GM18498 (cell line): ENCODE measurements at regions not wholly inside any gene's neighbourhood (a gene's known extent, or its start where the extent isn't known, plus 50 kb on each side); places are given as distances from the start of the nearest gene placed in this dataset.

Experiments
- ATAC-seq: cut with Tn5 transposase; IDR thresholded peaks from one replicate; pipeline ENCODE4 v1.9.1; 2021; ENCODE audit warnings: mild to moderate bottlenecking, moderate library complexity; ENCODE audit not compliant: unreplicated experiment

DNA sequence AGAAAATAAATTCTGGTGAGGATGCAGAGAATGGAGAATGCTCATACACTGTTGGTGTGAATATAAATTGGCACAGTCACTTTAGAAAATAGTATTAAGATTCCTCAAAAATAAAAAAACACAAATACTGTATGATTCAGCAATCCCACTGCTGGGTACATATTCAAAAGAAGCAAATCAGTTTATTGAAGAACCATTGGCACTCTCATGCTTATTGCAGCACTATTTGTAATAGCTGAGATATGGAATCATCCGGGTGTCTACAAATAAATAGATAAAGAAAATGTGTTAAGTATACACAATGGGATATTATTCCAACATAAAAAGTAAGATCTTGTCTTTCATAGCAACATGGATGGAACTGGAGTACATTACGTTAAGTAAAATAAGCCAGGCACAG is 579.4 kb upstream of the SEL1L start:
- ATAC-seq = no peak

DNA sequence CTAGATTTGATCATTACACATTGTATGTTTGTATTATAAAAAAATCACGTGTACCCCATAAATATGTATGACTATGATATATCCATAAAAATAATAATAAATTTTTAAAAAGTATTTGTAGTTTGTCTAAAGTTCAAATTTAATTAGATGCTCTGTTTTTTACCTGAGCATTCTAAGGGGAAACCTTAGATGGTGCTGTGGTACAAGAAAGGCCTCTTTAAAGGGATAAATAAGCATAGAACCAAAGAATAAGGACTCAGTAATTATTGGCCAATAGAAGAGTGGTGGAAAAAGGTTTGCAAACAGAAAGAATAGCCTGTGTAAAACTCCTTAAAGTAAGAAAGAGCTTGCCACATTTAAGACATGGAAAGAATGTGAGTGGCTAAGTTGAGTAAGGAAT is 580.1 kb upstream of the SEL1L start:
- ATAC-seq = no peak

DNA sequence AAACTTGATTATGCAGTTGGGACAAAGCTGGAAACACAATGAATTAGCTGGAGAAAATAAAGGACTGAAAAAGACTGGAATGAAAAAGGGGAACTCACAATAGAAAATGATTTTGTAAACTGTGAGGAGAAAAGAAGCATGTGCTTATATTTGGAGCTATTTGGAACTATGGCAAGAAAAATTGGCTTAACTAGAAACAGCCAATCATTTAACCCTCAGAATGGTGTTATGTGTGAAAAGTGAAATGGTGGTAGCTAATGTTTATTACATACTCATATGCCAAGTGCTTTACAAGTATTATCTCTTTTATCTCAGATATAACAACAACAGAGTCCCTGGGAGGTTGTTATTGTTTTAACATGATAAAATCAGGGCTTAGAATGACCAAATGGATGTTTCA is 583.1 kb upstream of the SEL1L start:
- ATAC-seq = no peak

DNA sequence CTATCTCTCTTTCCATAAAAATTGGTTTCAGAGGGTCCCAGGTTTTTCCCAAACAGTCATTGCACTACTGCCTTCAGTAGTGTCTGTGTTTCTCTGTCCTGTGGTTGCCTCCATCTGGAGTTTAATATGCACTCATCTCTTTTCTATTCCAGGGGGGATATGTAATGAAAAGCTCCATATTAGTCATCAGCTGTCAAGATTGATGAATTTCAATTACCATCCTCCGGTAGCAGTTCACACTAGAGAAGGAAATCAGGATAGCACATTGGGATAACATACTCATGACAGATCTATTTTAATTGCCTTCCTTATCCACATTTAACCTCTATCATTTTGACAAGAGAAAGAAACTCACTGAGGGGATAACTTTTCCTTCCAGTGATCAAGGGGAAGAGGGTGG is 589.0 kb upstream of the SEL1L start:
- ATAC-seq = no peak

DNA sequence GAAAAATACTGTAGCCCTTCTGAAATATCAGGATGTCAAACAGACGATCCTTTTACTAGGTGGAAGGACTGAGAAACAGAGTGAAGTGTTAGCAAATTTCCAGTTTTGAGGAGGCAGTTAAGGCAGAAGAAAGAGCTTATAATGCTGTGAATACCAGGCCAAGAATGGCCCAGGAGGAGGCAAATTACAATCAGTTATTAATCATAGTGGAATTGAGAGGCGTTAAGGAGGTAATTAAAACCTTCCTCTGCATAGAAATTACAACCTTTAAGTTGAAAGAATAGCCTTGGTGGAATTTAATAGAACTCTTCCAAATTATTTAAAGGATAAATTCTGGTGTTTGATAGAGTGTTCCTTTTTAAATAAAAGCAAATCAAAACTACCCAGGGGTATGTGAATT is 590.9 kb upstream of the SEL1L start:
- ATAC-seq = no peak

DNA sequence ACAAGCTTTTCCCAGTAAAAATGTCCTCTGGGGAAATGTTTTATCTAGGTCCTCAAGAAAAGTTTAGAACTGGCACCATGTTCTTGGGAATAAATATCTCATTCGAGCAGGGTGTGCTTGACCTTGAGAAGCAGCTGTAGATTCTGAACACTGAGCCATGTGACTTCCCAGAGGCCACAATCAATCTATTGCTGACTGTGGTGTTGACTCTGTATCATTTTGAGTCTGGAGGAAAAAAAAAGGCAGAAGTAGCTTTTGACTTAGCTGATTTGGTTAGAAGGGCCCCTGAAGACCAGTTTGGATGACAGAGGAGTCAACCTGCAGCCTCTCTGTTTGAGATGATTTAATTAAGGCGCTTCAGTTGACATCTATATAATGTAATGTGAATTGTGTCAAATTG is 592.4 kb upstream of the SEL1L start:
- no peak for ATAC-seq

DNA sequence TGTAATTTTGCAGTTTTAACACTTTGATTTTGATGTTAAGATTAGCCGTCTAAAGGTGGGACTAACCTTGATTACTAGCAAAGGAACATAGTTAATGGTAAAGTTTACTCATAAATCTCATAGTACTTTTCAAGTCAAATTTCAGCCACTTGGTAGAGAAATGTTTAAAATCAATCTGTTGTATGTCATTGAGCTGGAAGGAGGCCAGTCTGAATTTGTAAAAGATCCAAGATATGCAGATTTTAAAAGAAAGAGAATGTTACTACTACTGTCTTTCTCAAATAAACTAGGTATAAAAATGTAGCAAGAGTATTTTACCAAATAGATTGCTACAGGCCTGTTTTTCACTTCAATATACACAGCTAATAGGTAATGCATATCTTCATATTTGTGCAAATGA is 600.8 kb upstream of the SEL1L start:
- no peak for ATAC-seq

DNA sequence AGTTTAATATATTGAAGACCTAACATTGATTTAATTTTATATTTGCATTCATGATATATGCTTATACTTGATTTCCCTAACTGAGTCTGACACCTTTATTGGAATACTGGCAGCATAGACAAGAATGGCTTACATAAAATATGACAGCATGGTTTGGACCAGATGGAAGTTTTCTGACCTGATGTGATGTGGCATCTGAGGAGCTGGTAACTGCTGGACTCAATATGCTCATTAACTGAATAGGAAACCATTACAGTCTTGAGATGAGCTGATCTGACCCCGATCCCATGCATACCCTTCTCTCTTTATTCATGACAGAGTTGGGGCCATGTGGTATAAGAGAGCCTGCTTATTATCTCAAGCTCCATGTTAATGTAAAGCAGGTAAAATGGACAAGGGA is 604.8 kb upstream of the SEL1L start:
- ATAC-seq = no peak

DNA sequence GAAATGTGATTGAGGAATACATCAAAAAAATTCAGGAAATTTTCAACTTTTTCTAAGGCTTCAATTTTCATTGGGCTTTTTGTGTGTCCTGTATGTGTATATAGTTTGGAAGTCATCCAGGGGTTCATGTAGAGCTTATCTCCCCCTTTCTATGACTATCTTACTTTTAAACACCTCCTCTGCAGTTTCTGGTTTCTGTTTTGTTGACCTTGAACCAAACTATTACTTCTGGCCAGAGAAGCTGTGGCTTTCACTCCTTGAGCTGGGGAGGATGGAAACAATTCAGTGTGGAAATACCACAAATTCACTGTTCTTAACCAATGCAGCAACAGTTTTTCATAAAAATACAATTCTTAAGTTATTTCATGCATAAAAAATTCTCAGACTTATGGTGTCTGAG is 613.2 kb upstream of the SEL1L start:
- no peak for ATAC-seq

DNA sequence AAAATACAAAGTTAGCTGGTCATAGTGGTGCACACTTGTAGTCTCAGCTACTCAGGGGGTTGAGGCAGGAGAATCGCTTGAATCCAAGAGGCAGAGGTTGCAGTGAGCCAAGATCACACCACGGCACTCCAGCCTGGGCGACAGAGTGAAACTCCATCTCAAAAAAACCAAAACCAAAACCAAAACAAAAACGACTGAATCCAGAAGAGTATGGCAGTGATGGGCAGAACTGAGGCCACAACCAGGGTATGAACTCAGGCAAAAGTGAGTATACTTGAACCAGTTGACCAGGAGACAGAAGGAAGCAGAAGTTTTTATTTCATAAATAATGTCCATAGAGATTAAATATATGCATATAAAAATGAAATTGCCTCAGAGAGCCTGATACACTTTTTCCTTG is 620.0 kb upstream of the SEL1L start:
- no peak for ATAC-seq

DNA sequence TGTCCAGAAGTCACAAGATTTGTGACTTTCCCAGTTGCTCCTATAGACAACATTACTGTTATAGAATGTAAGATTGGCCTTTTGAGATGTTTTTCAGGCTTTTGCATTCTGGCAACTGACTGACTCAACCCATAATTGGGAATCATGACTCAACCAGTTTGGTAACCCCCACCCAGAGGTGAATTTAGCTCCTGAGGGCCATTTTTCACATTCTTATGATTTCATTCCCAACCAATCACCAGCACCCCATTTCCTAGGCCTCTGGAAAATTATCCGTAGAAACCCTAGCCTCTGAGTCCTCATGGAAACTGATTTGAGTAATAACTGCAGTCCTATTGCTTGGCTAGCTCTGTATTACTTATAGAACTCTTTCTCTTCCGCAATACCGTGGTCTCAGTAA is 626.0 kb upstream of the SEL1L start:
- no peak for ATAC-seq

DNA sequence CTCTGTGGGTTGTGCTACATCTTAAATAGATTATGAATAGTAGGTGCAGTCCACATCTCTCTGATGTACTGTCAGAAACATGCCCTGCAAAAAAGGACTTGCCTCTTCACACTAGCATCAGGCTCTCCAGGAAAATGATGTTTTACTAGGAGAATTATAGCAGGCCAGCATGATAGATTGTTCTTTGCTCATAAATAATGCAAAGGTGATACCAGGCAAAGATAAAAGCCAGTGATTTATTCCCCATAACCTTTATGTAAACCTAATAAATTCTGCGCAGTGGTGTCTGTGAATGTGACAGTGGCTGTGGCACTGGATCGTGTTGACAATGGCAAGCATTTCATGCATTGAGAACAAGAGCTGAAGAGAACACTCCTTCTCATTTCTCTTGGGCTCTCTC is 646.5 kb upstream of the SEL1L start:
- no peak for ATAC-seq

DNA sequence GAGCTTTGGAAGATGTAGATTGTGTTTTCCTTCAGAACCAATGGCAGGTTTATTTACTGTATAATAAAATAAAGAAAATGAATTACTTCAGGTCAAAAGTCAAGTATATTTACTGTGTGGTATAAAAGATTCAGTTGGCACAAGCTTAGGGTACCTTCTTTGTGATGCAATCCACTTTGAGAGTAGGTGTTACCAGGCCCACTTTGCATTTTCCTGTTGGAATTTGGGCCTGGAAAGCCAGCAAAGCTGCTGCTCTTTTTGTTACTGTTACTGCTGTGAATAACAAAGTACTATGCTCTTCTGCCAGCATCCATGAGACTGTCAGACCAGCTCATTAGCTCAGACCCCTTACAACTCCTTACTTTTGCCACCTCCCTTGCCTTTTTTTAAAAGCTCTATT is 649.0 kb upstream of the SEL1L start:
- ATAC-seq = no peak

DNA sequence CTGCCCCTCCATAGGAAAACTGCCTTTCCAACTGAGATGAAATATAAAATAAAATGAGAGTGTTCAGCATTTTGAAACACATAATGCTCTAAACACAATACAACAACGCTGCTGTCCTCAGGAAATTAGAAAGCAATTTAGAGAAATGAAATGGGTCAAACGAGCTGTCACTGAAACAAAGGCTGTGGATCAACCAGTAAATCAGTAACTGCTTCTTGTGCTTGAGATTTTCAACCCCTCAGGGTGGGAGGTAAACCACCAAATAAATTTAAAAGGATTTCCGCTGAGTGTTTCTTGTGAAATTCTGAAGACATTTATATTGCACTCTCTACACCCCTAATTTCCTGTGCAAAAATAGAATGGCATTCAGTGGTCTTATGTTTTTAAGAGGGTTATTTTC is 657.1 kb upstream of the SEL1L start:
- ATAC-seq = no peak

DNA sequence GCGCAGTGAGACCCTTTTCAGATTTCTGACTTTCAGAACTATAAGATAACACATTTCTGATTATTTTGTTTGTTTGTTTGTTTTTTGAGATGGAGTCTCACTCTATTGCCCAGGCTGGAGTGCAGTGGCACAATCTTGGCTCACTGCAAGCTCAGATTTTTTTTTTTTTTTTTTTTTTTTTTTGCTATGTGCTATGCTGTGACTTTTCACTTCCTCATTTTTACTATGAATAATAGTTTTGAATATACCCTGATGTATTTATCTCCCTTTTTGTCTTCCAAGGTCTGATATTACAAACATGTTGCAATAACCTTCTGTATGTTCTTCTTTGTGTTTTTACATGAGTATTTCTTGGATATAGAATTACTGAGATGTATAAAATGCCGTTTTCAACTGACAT is 658.7 kb upstream of the SEL1L start:
- ATAC-seq = no peak

DNA sequence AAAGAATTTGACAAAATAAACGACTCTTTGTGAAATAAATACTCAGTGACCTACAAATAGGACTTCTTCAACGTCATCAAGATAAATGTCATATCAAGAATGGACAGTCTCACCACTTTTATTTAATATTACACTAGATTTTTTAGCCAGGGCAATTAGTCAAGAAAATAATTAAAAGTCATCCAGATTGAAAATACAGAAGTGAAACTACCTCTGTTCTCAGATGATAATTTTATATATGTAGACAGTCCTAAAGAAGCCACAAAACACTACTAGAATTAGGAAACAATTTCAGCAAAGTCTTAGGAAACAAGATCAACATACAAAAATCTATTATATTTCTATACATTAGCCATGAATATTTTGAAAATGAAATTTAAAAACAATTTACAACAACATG is 689.6 kb upstream of the SEL1L start:
- ATAC-seq = no peak

DNA sequence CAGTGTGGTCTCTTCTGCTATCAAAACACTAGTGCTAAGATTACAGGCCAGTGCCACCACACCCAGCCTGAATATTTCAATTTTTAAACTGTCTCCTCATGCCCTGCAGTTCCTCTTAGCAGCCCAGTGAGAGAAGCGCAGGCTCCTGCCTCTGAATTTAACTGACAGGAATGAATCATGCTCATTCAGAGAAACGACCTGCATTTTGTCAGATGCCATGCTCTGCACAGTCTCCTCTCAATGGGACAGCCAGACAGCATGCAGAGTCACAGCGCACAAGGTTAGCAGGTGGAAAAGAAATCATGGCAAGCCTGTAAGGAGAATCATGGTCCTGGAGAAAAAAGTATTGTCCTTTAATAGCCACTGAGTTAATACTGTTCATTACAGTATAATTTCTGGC is 691.0 kb upstream of the SEL1L start:
- no peak for ATAC-seq

DNA sequence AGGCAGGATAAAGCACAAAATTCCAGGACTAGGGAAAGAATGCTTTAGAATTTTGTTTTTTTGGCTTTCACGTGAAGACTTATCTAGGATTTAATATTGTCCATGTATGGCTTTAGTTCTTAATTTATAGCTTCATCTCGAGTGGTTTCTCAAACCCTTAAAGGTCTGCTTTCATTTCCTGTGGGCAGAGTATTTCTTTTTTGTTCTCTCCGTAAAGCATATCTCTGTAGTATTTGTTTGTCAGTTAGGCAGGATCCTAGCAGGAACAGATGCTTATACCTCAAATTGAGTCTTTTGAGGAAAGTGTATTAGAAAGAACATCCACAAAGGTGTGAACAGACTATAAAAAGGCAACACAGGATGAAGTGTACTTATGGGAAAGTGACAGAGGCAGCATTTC is 697.1 kb upstream of the SEL1L start:
- ATAC-seq = no peak

DNA sequence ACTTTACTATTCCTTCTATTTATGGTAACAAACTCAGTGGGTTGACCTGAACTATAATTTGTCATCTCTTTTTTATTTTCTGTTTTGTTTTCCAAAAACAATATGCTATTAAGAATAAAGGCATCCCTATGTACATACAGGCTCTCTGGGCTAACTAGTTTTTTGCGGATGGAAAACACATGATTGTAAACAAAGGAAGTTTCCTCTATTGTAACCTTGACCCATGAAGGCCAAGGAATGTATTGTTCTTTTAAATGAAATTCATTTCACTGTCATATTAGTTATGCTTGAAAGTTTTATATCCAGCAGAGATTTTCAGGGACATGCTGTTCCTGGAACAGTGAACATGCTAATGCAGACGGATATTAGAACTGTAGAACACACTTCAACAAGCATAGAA is 705.0 kb upstream of the SEL1L start:
- no peak for ATAC-seq

DNA sequence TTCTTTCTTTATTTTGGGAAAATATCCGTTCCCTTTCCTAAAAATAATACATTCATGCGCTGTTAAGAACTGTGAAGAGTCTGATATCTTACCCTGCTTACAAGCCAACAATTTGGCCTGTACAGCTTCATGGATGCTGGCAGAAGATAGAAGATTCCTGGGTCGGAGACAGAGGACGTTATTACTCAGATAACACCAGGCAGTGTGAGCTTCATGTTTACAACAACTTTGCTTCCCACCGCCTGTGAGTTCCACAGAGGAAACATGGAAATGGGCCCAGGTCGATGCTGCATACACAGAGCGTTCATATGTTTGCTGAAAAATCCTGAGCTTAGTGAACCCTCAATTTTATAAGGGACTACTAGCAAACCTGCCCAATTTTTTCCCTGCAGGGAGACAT is 705.6 kb upstream of the SEL1L start:
- ATAC-seq = no peak

DNA sequence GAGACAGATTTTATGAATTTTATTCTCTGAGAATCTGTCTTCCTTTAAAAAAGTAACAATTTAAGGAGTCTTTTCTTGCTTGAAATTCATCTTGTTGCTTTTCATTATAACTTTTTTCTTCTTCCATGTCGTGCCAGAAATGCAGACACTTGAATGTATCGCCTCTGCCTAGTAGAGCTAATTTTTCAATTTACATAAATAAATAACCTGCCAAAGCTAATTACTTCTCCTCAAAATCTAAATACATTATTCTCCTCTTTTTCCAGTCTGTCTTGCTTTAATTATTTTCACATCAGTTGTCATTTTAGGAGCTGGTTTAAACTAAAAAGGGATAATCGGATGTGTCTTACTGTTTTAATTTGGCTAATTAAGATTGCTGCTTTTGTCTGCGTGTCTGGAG is 711.1 kb upstream of the SEL1L start:
- no peak for ATAC-seq

DNA sequence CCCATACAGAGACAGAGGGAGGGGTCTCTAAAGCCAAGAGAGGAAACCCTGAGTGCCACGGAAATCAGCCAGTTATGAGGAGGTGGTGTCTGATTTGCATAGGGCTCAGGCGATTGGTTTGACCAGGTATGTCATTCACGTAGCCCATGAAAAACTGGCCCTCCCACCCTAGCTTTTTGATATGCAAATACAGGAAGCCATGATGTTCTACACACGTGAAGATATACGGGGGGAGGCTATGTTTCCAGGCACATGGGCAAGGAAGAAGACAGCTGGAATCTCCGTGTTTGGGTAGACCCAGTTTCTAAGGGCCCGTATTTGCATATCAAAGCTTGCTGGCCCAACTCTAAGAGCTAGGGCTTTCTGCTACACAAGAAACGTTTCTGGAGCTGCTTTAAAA is 717.8 kb upstream of the SEL1L start:
- no peak for ATAC-seq

DNA sequence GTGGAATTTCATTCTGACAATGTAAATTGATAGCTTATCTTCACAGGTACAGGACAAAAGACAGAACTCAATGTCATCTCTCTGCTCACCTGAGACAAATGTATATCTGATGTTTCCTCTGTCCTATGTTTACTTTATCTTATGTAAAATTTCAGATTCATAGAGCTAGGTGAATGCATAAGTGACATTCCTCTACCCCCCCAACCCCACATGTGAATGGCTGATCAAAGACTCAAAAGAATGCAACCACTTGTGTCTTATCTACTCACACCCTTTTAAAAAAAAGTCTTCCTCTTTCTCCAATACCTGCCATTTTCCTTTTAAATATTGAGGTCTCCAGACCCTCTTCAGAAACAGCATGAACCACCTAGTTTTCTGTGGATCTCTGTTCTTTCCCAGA is 736.6 kb upstream of the SEL1L start:
- no peak for ATAC-seq

DNA sequence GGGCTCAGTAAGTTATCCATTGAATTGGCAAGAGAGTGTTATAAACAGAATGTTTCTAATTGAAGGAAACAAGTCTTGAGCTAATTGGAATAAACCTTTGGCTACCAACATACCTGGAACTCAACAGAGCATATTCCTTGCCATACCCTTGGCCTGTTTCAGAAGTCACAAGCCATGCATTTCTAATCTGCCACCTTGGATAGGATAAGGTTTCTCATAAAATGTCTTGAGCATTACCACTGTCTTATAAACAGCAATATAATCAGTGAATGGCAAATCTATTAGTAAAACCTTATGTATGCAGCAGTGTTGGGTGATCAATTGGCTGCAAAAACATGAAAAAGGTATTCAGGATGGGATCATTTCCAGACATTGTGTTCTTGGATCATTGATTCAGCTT is 765.2 kb upstream of the SEL1L start:
- no peak for ATAC-seq
